Midbrain (tissue), 1 donor: ENCODE measurements at regions not wholly inside any gene's neighbourhood (a gene's known extent, or its start where the extent isn't known, plus 50 kb on each side); places are given as distances from the start of the nearest gene placed in this dataset.

Experiments used
- DNase-seq: peaks from one replicate; lab custom pipeline; 2025; lab: John Stamatoyannopoulos, UW

DNA sequence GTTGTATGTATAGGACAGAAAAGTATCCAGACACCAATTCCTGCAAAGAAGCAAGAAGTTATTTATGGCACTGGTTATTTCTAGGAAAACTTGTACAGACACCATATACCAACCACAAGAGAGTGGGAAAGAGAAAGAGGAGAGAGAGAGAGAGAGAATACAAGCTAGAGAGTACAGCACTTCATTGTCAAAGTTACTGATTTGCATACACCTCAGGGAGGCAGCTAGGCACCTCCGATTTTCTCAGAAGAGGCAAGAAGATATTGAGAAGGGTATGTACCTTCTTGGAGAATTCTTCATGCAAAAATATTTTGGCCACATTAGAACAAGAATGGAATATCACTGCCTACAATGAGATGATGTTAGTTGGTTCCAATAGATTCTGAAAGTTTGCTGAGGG lies 333.9 kb upstream of the PIK3C3 start:
- DNase-seq = no peak

DNA sequence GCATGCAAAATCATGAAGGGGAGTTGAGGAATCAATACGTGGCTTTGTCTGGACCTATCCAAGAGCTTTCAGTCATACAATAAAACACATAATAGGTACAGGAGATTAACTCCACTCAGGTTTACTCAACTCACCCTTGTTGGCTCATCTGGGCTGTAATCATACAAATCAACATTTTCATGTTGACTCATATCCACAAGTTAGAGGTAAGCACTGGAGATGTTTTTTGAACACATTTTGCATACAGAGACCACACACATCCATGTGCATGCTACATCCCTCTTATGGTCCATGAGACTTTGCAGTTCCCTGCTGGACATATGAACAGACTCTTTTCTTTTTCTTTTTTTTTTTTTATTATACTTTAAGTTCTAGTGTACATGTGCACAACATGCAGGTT lies 336.9 kb upstream of the PIK3C3 start:
- DNase-seq = no peak

- no peak for DNase-seq
These were observed 337.4 kb upstream of the PIK3C3 start for GRCh38 chr18:41617647-41618046.

DNA sequence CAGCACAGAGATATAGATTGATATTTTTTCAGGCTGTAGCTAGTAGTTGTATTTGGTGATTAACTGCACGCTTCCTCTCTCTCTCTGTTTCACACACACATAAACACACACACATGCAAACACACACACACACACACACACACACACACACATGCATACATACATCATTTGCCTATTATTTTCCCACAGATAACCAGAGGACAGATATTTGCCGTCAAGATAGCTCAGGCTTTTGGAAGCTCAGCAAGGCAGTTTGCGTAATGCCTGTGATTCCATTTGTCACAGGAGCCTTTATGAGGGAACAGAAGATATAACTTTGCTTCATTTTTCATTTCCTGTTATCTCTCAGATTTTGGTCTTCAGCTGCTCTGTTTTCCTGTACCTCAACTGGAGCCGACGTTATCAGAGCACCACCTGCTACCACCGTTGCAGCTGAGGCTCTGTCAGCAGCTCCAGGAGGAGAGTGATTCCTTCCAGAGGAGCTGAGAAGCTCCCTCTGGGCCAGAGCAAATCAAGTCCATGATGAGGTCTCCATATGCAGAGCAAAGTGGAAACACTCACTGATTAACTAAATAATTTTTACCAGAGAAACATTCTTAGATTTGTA lies 341.9 kb upstream of the PIK3C3 start:
- DNase-seq = no peak

- DNase-seq = no peak
These were observed 350.1 kb upstream of the PIK3C3 start for GRCh38 chr18:41604964-41605363.

- no peak for DNase-seq
These were observed 353.0 kb upstream of the PIK3C3 start for GRCh38 chr18:41602034-41602433.

DNA sequence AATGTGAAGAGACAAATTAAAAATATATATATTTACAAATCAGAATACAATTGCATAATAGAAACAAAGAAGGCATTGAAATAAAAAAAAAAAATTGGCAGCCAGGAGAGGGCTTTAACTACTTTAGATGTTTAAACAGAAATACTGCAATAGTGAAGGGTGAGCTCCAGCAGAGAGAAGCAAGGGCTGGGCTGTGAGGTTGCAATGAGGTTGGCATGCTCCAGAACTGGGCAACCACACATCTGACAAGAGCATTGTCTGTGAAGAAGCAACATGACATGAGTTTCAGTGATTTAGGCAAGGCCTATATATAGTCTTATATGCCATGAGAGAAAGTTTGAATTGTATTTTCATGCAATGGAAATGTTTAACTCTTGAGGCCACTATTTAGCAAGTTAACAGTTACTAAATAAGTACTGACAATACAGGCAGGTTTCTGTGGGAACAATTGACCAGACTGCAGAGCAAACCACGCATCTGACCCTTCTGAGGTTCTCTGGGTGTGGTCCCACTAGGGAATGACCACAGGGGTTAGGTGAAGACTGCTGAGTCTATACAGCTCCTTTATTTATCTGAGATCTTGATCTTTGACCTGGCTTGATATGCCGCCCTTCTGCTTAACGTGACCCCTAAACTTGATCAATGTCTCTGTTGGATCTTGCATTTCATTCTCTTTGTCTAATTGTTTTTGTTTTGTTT lies 354.2 kb upstream of the PIK3C3 start:
- no peak for DNase-seq

GRCh38 chr18:41599466-41599865 lies 355.6 kb upstream of the PIK3C3 start:
- no peak for DNase-seq

DNA sequence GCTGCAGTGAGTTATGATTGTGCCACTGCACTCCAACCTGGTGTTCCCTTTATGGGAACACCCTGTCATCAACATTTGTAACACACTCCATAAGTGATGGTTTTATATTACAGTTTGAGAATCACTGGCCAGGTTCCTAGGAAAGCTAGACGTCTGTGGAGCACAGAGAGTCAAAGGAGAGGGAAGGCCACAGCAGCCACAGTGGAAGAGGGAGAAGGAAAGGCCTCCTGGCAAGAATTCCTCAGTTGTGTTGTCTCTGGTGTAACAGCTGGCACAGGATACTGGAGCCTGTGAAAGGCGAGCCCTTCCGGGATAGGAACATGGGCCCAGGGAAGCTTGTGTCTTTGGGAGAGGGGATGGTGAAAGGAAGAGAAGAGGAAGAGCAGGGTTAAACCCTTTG lies 360.5 kb upstream of the PIK3C3 start:
- no peak for DNase-seq

- DNase-seq = no peak
These were observed 361.8 kb upstream of the PIK3C3 start for GRCh38 chr18:41593171-41593675.

- no peak for DNase-seq
These were observed 367.1 kb upstream of the PIK3C3 start for GRCh38 chr18:41587976-41588375.

- no peak for DNase-seq
These were observed 369.5 kb upstream of the PIK3C3 start for GRCh38 chr18:41585512-41585911.

DNA sequence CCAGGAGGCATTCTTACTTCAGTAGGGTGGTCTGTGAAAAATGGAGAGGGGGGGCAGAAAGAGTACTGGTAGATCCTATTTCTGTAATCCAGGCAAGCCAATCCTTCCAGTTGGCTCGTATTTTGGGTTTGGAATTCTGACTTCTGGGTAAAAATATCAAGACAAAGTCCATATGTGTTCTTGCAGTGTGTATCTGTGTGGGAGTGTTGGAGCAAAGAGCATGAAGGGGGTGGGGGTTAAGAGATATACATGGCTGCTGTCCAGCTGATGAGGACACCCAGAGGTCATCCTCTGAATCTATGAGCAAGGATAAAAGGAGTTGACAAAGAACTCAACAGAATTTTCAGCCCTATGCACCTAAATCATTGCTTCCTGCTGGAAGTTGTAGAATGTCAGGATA lies 375.8 kb upstream of the PIK3C3 start:
- DNase-seq = no peak

DNA sequence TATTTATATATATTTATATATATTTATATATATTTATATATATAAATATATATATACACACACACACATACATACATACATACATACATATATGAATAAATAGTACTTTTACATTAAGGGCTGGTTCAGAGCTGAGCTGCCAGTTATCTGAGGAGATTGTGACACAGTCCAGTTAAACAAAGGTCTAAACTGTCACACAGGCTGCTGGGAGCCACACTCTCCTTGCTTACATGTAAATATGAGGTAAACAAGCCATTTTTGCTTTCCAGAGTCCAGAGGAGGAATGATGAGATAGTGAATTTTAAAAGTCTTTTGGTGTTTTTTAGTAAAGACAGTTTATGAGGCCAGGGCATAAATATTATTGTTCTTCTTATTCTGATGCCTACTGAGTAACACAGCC lies 377.5 kb upstream of the PIK3C3 start:
- no peak for DNase-seq

- DNase-seq = no peak
These were observed 378.4 kb upstream of the PIK3C3 start for GRCh38 chr18:41576643-41577042.

- DNase-seq = no peak
These were observed 385.2 kb upstream of the PIK3C3 start for GRCh38 chr18:41569867-41570266.

GRCh38 chr18:41561961-41562360 lies 393.1 kb upstream of the PIK3C3 start:
- no peak for DNase-seq

DNA sequence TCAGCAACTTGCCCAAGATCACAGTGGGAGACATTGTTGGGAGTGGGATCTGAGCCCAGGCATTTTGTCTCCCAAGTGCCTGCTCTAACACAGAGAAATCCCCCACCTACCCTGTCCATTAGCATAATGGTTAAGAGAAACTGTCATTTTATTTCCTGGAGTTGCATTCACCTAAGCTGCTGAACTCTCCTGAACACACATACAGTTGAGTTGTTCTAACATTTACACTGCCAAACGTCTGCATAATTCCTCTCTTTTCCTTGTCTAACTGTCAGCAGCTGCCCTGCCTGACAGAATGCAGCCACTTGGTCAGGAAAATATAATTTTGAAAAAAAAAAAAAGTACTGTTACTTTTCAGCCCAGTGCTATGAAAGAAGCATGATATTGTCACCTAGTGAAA lies 396.3 kb upstream of the PIK3C3 start:
- no peak for DNase-seq

DNA sequence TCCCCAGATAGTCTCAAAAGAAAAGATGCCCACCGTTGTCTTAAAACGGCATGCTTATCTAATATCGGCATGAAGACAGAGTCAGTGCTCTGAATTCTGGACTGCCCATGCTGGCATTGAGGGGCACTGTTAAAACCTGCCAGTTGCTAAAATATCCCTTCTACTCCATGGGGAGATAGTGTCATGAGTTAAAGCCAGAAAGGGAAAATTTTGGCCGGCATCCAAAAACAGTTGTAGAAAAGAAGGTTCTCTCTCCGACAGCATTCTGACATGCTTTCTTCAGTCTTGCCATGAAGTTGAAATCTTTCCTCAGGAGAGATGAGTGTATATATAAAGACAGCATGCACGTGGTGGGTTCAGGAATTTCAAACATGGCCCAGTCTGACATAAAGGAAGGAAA lies 401.3 kb upstream of the PIK3C3 start:
- no peak for DNase-seq

- no peak for DNase-seq
These were observed 406.3 kb upstream of the PIK3C3 start for GRCh38 chr18:41548521-41549260.

DNA sequence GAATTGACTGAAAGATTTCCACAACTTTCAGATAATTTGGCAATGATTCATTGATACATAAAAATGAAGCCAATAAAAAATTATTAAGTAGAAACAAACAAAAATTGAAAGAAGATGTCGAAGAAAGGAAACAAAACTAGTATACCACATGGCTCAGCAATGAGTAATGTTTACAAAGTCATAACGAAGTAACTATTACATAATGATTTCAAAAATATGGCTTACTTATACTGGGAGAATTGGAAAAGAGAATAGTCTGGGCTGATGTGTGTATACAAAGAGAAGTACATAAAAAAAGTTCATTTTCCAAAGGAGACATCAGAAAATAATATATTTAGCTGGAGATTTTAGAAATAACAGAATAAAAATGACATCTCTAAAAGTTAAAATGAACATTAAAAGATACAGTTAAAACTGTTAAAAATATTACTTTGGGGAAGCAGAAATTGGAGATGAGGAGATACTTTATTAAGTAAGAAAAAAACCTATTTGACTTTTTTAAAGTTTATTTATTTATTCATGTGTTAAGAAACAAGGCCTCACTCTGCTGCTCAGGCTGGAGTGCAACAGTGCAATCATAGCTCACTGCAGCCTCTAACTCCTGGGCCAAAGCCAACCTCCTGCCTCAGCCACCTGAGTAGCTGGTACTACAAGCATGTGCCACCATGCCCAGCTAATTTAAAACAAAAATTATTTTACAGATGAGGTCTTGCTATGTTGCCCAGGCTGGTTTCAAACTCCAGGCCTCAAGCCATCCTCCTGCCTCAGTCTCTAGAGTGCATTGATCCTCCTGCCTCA lies 409.7 kb upstream of the PIK3C3 start:
- DNase-seq = no peak

- DNase-seq = no peak
These were observed 411.2 kb upstream of the PIK3C3 start for GRCh38 chr18:41543815-41544214.
